GM23338 (cell line): ENCODE measurements at regions not wholly inside any gene's neighbourhood (a gene's known extent, or its start where the extent isn't known, plus 50 kb on each side); places are given as distances from the start of the nearest gene placed in this dataset.

ENCODE experiments used
- ATAC-seq: fragments of 200-7000 bp; cut with Tn5 transposase; 3 replicates; pipeline ENCODE4 v1.9.1; 2020
- DNase-seq: peaks from one replicate; pipeline ENCODE4 v3.0.0-alpha.2; 2015; ENCODE audit warnings: low spot score
- H2AFZ ChIP-seq: fragments of 200-600 bp; sonication (generic); 2 replicates; pipeline ENCODE4 v1.8.0; 2016; ENCODE audit warnings: antibody characterized with exemption, mild to moderate bottlenecking, moderate library complexity
- H3F3A ChIP-seq: fragments of 200-600 bp; sonication (generic); replicated peaks from 2 replicates; pipeline ENCODE4 v1.8.0; 2017; ENCODE audit warnings: antibody characterized with exemption, mixed run types, low read depth
- H3K27ac ChIP-seq: fragments of 200-600 bp; sonication (generic); 2 replicates; pipeline ENCODE4 v1.6.1; 2016; ENCODE audit warnings: low read depth
- H3K27me3 ChIP-seq: fragments of 200-600 bp; sonication (generic); 2 replicates; pipeline ENCODE4 v1.8.0; 2016; ENCODE audit warnings: mild to moderate bottlenecking, mixed run types, moderate library complexity; ENCODE audit not compliant: insufficient read depth
- H3K36me3 ChIP-seq: fragments of 200-600 bp; sonication (generic); 2 replicates; pipeline ENCODE4 v1.8.0; 2016; ENCODE audit warnings: mild to moderate bottlenecking; ENCODE audit not compliant: insufficient read depth
- H3K4me1 ChIP-seq: fragments of 200-600 bp; sonication (generic); 2 replicates; pipeline ENCODE4 v1.8.0; 2016; ENCODE audit warnings: mild to moderate bottlenecking, moderate library complexity; ENCODE audit not compliant: insufficient read depth
- H3K4me2 ChIP-seq: fragments of 200-600 bp; sonication (generic); 2 replicates; pipeline ENCODE4 v1.7.1; 2017; ENCODE audit warnings: mixed run types
- H3K4me3 ChIP-seq: fragments of 200-600 bp; sonication (generic); 2 replicates; pipeline ENCODE4 v1.6.1; 2016; ENCODE audit warnings: mixed run types
- H3K79me2 ChIP-seq: fragments of 200-600 bp; sonication (generic); replicated peaks from 2 replicates; pipeline ENCODE4 v1.8.0; 2017; ENCODE audit warnings: mild to moderate bottlenecking; ENCODE audit not compliant: insufficient read depth
- H3K9me2 ChIP-seq: fragments of 200-600 bp; sonication (generic); 2 replicates; pipeline ENCODE4 v1.8.0; 2017; ENCODE audit not compliant: insufficient read depth
- H4K20me1 ChIP-seq: fragments of 200-600 bp; sonication (generic); replicated peaks from 2 replicates; pipeline ENCODE4 v1.8.0; 2017; ENCODE audit warnings: mild to moderate bottlenecking; ENCODE audit not compliant: insufficient read depth
- H3K27ac Mint-ChIP-seq: 2 replicates; pipeline ENCODE4 v1.8.0; 2020; ENCODE audit warnings: inconsistent platforms, mild to moderate bottlenecking, moderate library complexity, mixed read lengths
- H3K27me3 Mint-ChIP-seq: 3 replicates; pipeline ENCODE4 v1.8.0; 2022; ENCODE audit warnings: low read depth, mild to moderate bottlenecking, moderate library complexity, mixed read lengths, inconsistent platforms; ENCODE audit not compliant: insufficient read depth, poor library complexity
- H3K36me3 Mint-ChIP-seq: 3 replicates; pipeline ENCODE4 v1.8.0; 2021; ENCODE audit warnings: low read depth, mild to moderate bottlenecking, inconsistent platforms, moderate library complexity, mixed read lengths
- H3K4me1 Mint-ChIP-seq: 3 replicates; pipeline ENCODE4 v1.8.0; 2020; ENCODE audit warnings: mild to moderate bottlenecking, inconsistent platforms, mixed read lengths
- H3K4me3 Mint-ChIP-seq: 3 replicates; pipeline ENCODE4 v1.8.0; 2021; ENCODE audit warnings: moderate library complexity, mild to moderate bottlenecking, inconsistent platforms, mixed read lengths
- H3K9me3 Mint-ChIP-seq: 3 replicates; pipeline ENCODE4 v1.8.0; 2020; ENCODE audit warnings: moderate library complexity, mild to moderate bottlenecking, inconsistent platforms, mixed read lengths
- CTCF ChIP-seq, 2 experiments: fragments of 200-600 bp in 1 of 2; sonication (generic) in 1 of 2; conservative IDR thresholded peaks; 2 replicates each; pipeline versions ENCODE4 v1.5.1 to v1.6.1; 2016 to 2017; ENCODE audit warnings: antibody characterized with exemption in 2 of 2, low read depth in 2 of 2, mild to moderate bottlenecking in 2 of 2, moderate library complexity in 1 of 2
- ETS1 ChIP-seq: IDR thresholded peaks from 2 replicates; pipeline ENCODE4 v1.6.1; 2016; ENCODE audit warnings: antibody characterized with exemption
- EZH2phosphoT487 ChIP-seq: fragments of 200-600 bp; sonication (generic); IDR thresholded peaks from one replicate; pipeline ENCODE4 v1.8.1; 2018; ENCODE audit warnings: antibody characterized with exemption; ENCODE audit not compliant: unreplicated experiment
- JUNB ChIP-seq: IDR thresholded peaks from one replicate; pipeline ENCODE4 v1.6.1; 2016; ENCODE audit warnings: antibody characterized with exemption; ENCODE audit not compliant: unreplicated experiment
- NANOG ChIP-seq: IDR thresholded peaks from 2 replicates; pipeline ENCODE4 v1.6.1; 2016; ENCODE audit warnings: antibody characterized with exemption, borderline replicate concordance
- POLR2AphosphoS5 ChIP-seq: IDR thresholded peaks from 2 replicates; pipeline ENCODE4 v1.6.1; 2016; ENCODE audit warnings: antibody characterized with exemption, low read depth
- REST ChIP-seq: IDR thresholded peaks from one replicate; pipeline ENCODE4 v1.6.1; 2018; ENCODE audit warnings: antibody characterized with exemption; ENCODE audit not compliant: unreplicated experiment
- ZNF114 ChIP-seq: fragments of 250-450 bp; sonication (Bioruptor Pico); IDR thresholded peaks from 2 replicates; pipeline ENCODE4 v1.5.0; 2020; ENCODE audit warnings: mild to moderate bottlenecking, moderate library complexity
- ZNF331 ChIP-seq: fragments of 250-450 bp; sonication (Bioruptor Pico); IDR thresholded peaks from 2 replicates; pipeline ENCODE4 v1.5.0; 2020; ENCODE audit warnings: low read depth, mild to moderate bottlenecking, moderate library complexity

- Mint-ChIP-seq H3K9me3 (peaks cover 2% of the 10 kb centered on the region), H3K4me1 (no peaks in the 10 kb centered on the region; the same call in 2 of the 3 replicates), H3K4me3 (no peak overlapping the region), H3K27me3 (peaks cover 3% of the 10 kb centered on the region), H3K36me3 (no peaks in the 10 kb centered on the region), H3K27ac (no peak overlapping the region)
- Histone ChIP-seq H3F3A (no peaks in the 10 kb centered on the region), H3K27ac (no peak overlapping the region), H3K36me3 (no peaks in the 10 kb centered on the region), H3K27me3 (no peaks in the 10 kb centered on the region), H3K79me2 (no peaks in the 10 kb centered on the region), H3K4me2 (no peak overlapping the region), H4K20me1 (no peaks in the 10 kb centered on the region), H2AFZ (peak overlapping the region; percentile 59; the same call in 1 of the 2 replicates), H3K4me3 (no peak overlapping the region), H3K9me2 (no peaks in the 10 kb centered on the region), H3K4me1 (no peaks in the 10 kb centered on the region)
- TF ChIP-seq ZNF331 (CRISPR knock-in tag) (no peak), ETS1 (no peak)
- DNase-seq (no peak), ATAC-seq (no peak)
Measured at GRCh38 chr9:32722704-32723103, 60.6 kb upstream of the TMEM215 start.

GRCh38 chr9:32723789-32724325 lies 59.5 kb upstream of the TMEM215 start:
- Histone ChIP-seq H3K4me1 (no peaks in the 10 kb centered on the region), H3K36me3 (no peaks in the 10 kb centered on the region), H4K20me1 (no peaks in the 10 kb centered on the region), H2AFZ (no peak overlapping the region), H3K79me2 (no peaks in the 10 kb centered on the region), H3K9me2 (no peaks in the 10 kb centered on the region), H3K27ac (no peak overlapping the region), H3K27me3 (no peaks in the 10 kb centered on the region), H3K4me3 (no peak overlapping the region), H3K4me2 (no peak overlapping the region), H3F3A (no peaks in the 10 kb centered on the region)
- Mint-ChIP-seq H3K4me3 (no peak overlapping the region), H3K4me1 (no peaks in the 10 kb centered on the region; the same call in 2 of the 3 replicates), H3K27ac (no peak overlapping the region), H3K27me3 (peaks cover 1% of the 10 kb centered on the region), H3K9me3 (peaks cover 14% of the 10 kb centered on the region), H3K36me3 (peaks cover 4% of the 10 kb centered on the region)
- ATAC-seq (no peak), DNase-seq (no peak)
- TF ChIP-seq CTCF (conservative IDR thresholded peaks at IDR 0.05; ENCODE audit: low read depth in 2 of 2) (no peak), POLR2AphosphoS5 (no peak), NANOG (no peak), EZH2phosphoT487 (no peak), ZNF114 (CRISPR knock-in tag) (no peak), REST (no peak), JUNB (no peak), ETS1 (no peak)
